Endothelial cell of umbilical vein (primary cell): ENCODE measurements at regions not wholly inside any gene's neighbourhood (a gene's known extent, or its start where the extent isn't known, plus 50 kb on each side); places are given as distances from the start of the nearest gene placed in this dataset.

Source experiments
- BruUV-seq: library from RNA; stranded (reverse); fragments of 400-500 nt; replicated peaks from 2 replicates; lab custom pipeline; 2021; lab: Mats Ljungman, UMichigan
- CTCF ChIA-PET: fragments of 300-600, 350-600 bp; sonication (Branson Sonifier 250); formaldehyde crosslinking; loops from one replicate; lab custom pipeline; 2021; ENCODE audit warnings: antibody characterized with exemption, inconsistent platforms; lab: Charles Lee
- POLR2A ChIA-PET: fragments of 300-600, 350-600 bp; sonication (Branson Sonifier 250); formaldehyde crosslinking; loops from one replicate; lab custom pipeline; 2021; ENCODE audit warnings: antibody characterized with exemption, inconsistent platforms; lab: Charles Lee
- DNase-seq: peaks from one replicate; pipeline ENCODE4 v3.0.0-alpha.2; 2011; ENCODE audit warnings: low read depth, low spot score
- FAIRE-seq: peaks from 2 replicates; lab custom pipeline; 2011; peaks lifted over from hg19 to GRCh38; lab: Jason Lieb, UNC
- H2AFZ ChIP-seq: 2 replicates; pipeline ENCODE4 v1.6.0; 2012; ENCODE audit warnings: low read depth, low read length, control low read depth, inconsistent platforms
- H3K27ac ChIP-seq: 2 replicates; pipeline ENCODE4 v1.5.1; 2011; ENCODE audit warnings: low read depth, mild to moderate bottlenecking, control low read depth, low read length, moderate library complexity; ENCODE audit not compliant: insufficient read depth
- H3K27me3 ChIP-seq, 2 experiments: 2 replicates each; pipeline versions ENCODE4 v1.6.0 to v1.6.1; 2011; ENCODE audit warnings: low read length in 2 of 2, mixed read lengths in 1 of 2; ENCODE audit not compliant: control insufficient read depth in 2 of 2, insufficient read depth in 2 of 2
- H3K36me3 ChIP-seq, 2 experiments: 2 replicates in 1 of 2; 3 replicates in 1 of 2; pipeline ENCODE4 v1.5.1; 2011; ENCODE audit warnings: low read length in 2 of 2, mild to moderate bottlenecking in 1 of 2, moderate library complexity in 1 of 2; ENCODE audit not compliant: control insufficient read depth in 2 of 2, insufficient read depth in 2 of 2; ENCODE audit errors: extremely low read depth in 1 of 2
- H3K4me1 ChIP-seq: 3 replicates; pipeline ENCODE4 v1.5.1; 2011; ENCODE audit warnings: mild to moderate bottlenecking, low read length; ENCODE audit not compliant: control insufficient read depth, insufficient read depth; ENCODE audit errors: extremely low read depth
- H3K4me2 ChIP-seq: 2 replicates; pipeline ENCODE4 v1.6.1; 2011; ENCODE audit warnings: low read length, control low read depth, mixed read lengths; ENCODE audit not compliant: insufficient read depth
- H3K4me3 ChIP-seq, 3 experiments: fragments of 200-600 bp in 1 of 3; sonication (generic), shearing (Covaris generic) in 1 of 3; replicated peaks in 1 of 3; 2 replicates each; pipeline ENCODE4 v1.5.1; 2011 to 2016; ENCODE audit warnings: control low read depth in 3 of 3, low read length in 3 of 3, mild to moderate bottlenecking in 2 of 3, inconsistent platforms in 1 of 3, low read depth in 1 of 3, moderate library complexity in 1 of 3; ENCODE audit not compliant: insufficient read depth in 1 of 3
- H3K79me2 ChIP-seq: 2 replicates; pipeline ENCODE4 v1.6.0; 2012; ENCODE audit warnings: low read length, inconsistent platforms; ENCODE audit not compliant: control insufficient read depth, insufficient read depth
- H3K9ac ChIP-seq: replicated peaks from 2 replicates; pipeline ENCODE3; 2011; ENCODE audit warnings: low read length, control low read depth; ENCODE audit not compliant: insufficient read depth; ENCODE audit errors: extremely low read depth
- H3K9me1 ChIP-seq: replicated peaks from 3 replicates; pipeline ENCODE4 v1.6.0; 2011; ENCODE audit warnings: mild to moderate bottlenecking, low read length; ENCODE audit not compliant: control insufficient read depth, insufficient read depth; ENCODE audit errors: extremely low read depth
- H3K9me3 ChIP-seq: replicated peaks from 2 replicates; pipeline ENCODE4 v1.5.1; 2012; ENCODE audit warnings: low read length, inconsistent platforms; ENCODE audit not compliant: control insufficient read depth, insufficient read depth
- H4K20me1 ChIP-seq: replicated peaks from 2 replicates; pipeline ENCODE3; 2011; ENCODE audit warnings: mild to moderate bottlenecking, low read length; ENCODE audit not compliant: control insufficient read depth, insufficient read depth; ENCODE audit errors: extremely low read depth
- EZH2 ChIP-seq: IDR thresholded peaks from 2 replicates; pipeline ENCODE4 v1.6.1; 2012; ENCODE audit warnings: borderline replicate concordance, low read depth, mild to moderate bottlenecking, moderate library complexity, low read length, inconsistent platforms; ENCODE audit not compliant: severe bottlenecking
- FOS ChIP-seq: IDR thresholded peaks from 2 replicates; pipeline ENCODE4 v1.6.1; 2011; ENCODE audit warnings: mild to moderate bottlenecking, low read length, moderate library complexity, borderline replicate concordance; ENCODE audit not compliant: insufficient read depth
- GATA2 ChIP-seq: IDR thresholded peaks from 2 replicates; pipeline ENCODE4 v1.7.0; 2011; ENCODE audit warnings: low read depth, mild to moderate bottlenecking, moderate library complexity, mixed read lengths, low read length; ENCODE audit not compliant: insufficient read length, insufficient read depth
- JUN ChIP-seq: IDR thresholded peaks from 2 replicates; pipeline ENCODE4 v1.6.1; 2011; ENCODE audit warnings: borderline replicate concordance, low read depth; ENCODE audit not compliant: insufficient read length, insufficient read depth
- MAX ChIP-seq: IDR thresholded peaks from 2 replicates; pipeline ENCODE4 v1.6.1; 2011; ENCODE audit not compliant: insufficient read depth, insufficient read length
- MYC ChIP-seq: IDR thresholded peaks from one replicate; pipeline ENCODE4 v1.6.1; 2011; ENCODE audit warnings: mild to moderate bottlenecking, low read depth, low read length
- POLR2A ChIP-seq: IDR thresholded peaks from 2 replicates; pipeline ENCODE4 v1.6.1; 2012; ENCODE audit warnings: low read depth, mild to moderate bottlenecking, control low read depth, low read length
- POLR2AphosphoS5 ChIP-seq: IDR thresholded peaks from 2 replicates; pipeline ENCODE4 v1.6.1; 2012; ENCODE audit warnings: low read depth, mild to moderate bottlenecking, control low read depth, low read length, moderate library complexity; ENCODE audit not compliant: insufficient read depth
- dilution Hi-C: fragments of 300-500 bp; cut with MboI; formaldehyde crosslinking; loops from one replicate; pipeline ENCODE4 v1.15.0; 2019; ENCODE audit warnings: low sequenced_read_pairs; ENCODE audit not compliant: extremely low pct_ligation_motif_present
- intact Hi-C: fragments of 100-400 bp; cut with micrococcal nuclease; formaldehyde crosslinking; loops from one replicate; pipeline ENCODE4 v1.10.0; 2022
- TF ChIP-seq, protein P1 (sequence below), 2 donors: IDR thresholded peaks; 1 replicate in 1 of 2; 2 replicates in 1 of 2; pipeline ENCODE4 v1.5.1; 2011; ENCODE audit warnings: low read length in 2 of 2, mild to moderate bottlenecking in 2 of 2, moderate library complexity in 2 of 2, control low read depth in 1 of 2, inconsistent platforms in 1 of 2, low read depth in 1 of 2; ENCODE audit not compliant: insufficient read depth in 1 of 2; ENCODE audit errors: extremely low read depth in 1 of 2

GRCh38 chr10:90987383-90987782 lies 66.5 kb upstream of the ANKRD1 start:
- intact Hi-C loops, result no loop called here
- no peak for FAIRE-seq
- H2AFZ ChIP-seq, result no peak overlapping the region
- TF ChIP-seq MAX, result no peak
- TF ChIP-seq JUN, result no peak
- no peak for TF ChIP-seq EZH2
- TF ChIP-seq, protein P1, sequence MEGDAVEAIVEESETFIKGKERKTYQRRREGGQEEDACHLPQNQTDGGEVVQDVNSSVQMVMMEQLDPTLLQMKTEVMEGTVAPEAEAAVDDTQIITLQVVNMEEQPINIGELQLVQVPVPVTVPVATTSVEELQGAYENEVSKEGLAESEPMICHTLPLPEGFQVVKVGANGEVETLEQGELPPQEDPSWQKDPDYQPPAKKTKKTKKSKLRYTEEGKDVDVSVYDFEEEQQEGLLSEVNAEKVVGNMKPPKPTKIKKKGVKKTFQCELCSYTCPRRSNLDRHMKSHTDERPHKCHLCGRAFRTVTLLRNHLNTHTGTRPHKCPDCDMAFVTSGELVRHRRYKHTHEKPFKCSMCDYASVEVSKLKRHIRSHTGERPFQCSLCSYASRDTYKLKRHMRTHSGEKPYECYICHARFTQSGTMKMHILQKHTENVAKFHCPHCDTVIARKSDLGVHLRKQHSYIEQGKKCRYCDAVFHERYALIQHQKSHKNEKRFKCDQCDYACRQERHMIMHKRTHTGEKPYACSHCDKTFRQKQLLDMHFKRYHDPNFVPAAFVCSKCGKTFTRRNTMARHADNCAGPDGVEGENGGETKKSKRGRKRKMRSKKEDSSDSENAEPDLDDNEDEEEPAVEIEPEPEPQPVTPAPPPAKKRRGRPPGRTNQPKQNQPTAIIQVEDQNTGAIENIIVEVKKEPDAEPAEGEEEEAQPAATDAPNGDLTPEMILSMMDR (IDR thresholded peaks at IDR 0.05; ENCODE audit: extremely low read depth in 1 of 2, insufficient read depth in 1 of 2, low read depth in 1 of 2, low read length in 2 of 2), result no peak
- no peak for TF ChIP-seq GATA2
- ChIA-PET CTCF (no interaction called here), POLR2A (no interaction called here)
- no peak for DNase-seq
- H3K36me3 ChIP-seq, result no peaks in the 10 kb centered on the region
- H3K4me2 ChIP-seq, result no peak overlapping the region
- H3K9me3 ChIP-seq, result no peaks in the 10 kb centered on the region
- H3K4me1 ChIP-seq, result no peaks in the 10 kb centered on the region
- no TSS peak for BruUV-seq
- dilution Hi-C loops, result no loop called here
- H3K4me3 ChIP-seq, result no peak overlapping the region
- no peaks in the 10 kb centered on the region for H3K9me1 ChIP-seq
- no peak overlapping the region for H3K9ac ChIP-seq
- peaks cover 0 to 1% of the 10 kb centered on the region in 2 experiments for H3K27me3 ChIP-seq
- no peaks in the 10 kb centered on the region for H3K79me2 ChIP-seq
- H3K27ac ChIP-seq, result no peak overlapping the region
- H4K20me1 ChIP-seq, result no peaks in the 10 kb centered on the region

DNA sequence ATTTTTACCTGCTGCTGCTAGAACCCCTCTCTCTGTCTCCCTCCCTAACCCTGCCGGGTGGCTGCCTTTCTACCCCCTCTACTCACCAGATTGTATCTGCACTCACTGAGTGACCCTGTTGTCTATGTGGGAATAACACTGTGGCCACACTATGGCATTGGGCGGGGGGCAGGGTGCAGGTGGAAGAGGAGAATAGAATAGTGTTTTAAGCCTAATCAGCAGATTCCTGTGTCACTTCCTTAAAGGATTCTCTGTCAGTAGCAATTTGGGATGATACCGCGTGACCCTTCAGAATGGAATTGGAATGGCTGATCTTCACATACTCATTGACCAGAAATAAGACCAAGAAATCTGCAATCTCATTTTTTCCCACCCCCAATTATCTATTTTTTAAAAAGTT lies 67.1 kb upstream of the ANKRD1 start:
- H3K79me2 ChIP-seq, result no peaks in the 10 kb centered on the region
- TF ChIP-seq MYC (no peak), POLR2A (no peak), GATA2 (no peak), EZH2 (no peak), JUN (no peak), FOS (no peak), MAX (no peak), POLR2AphosphoS5 (no peak)
- TF ChIP-seq, protein P1 (IDR thresholded peaks at IDR 0.05; ENCODE audit: extremely low read depth in 1 of 2, insufficient read depth in 1 of 2, low read depth in 1 of 2, low read length in 2 of 2), result no peak
- FAIRE-seq, result no peak
- intact Hi-C loops, result no loop called here
- H3K36me3 ChIP-seq, result no peaks in the 10 kb centered on the region
- no peaks in the 10 kb centered on the region for H4K20me1 ChIP-seq
- BruUV-seq, result no TSS peak
- H2AFZ ChIP-seq, result no peak overlapping the region
- no peaks in the 10 kb centered on the region for H3K4me1 ChIP-seq
- no peaks in the 10 kb centered on the region for H3K9me3 ChIP-seq
- dilution Hi-C loops, result no loop called here
- POLR2A ChIA-PET, result no interaction called here
- H3K4me3 ChIP-seq, result no peak overlapping the region
- no peak overlapping the region for H3K4me2 ChIP-seq
- no peak overlapping the region for H3K9ac ChIP-seq
- peaks cover 0 to 1% of the 10 kb centered on the region in 2 experiments for H3K27me3 ChIP-seq
- H3K27ac ChIP-seq, result no peak overlapping the region
- CTCF ChIA-PET, result interaction anchor here (0.8 to 1.3 kb wide), 2 partner anchors 18 to 76 kb away, joined by 4 to 5 read pairs; no protein-coding TSS in a partner anchor
- DNase-seq, result no peak
- no peaks in the 10 kb centered on the region for H3K9me1 ChIP-seq
